Upper lobe of right lung (tissue), 1 donor: ENCODE measurements at regions not wholly inside any gene's neighbourhood (a gene's known extent, or its start where the extent isn't known, plus 50 kb on each side); places are given as distances from the start of the nearest gene placed in this dataset.

Source experiments
- ATAC-seq: fragments of 200-7000 bp; cut with Tn5 transposase; one replicate; pipeline ENCODE4 v1.9.1; 2020; ENCODE audit warnings: mild to moderate bottlenecking, moderate library complexity
- DNase-seq: peaks from one replicate; pipeline ENCODE4 v3.0.0-alpha.2; 2020
- H3K27ac ChIP-seq: fragments of 200-600 bp; one replicate; pipeline ENCODE4 v1.8.0; 2022
- H3K27me3 ChIP-seq: fragments of 200-600 bp; one replicate; pipeline ENCODE4 v1.8.0; 2022; ENCODE audit warnings: mild to moderate bottlenecking
- H3K36me3 ChIP-seq: fragments of 200-600 bp; one replicate; pipeline ENCODE4 v1.8.0; 2022
- H3K4me1 ChIP-seq: fragments of 200-600 bp; one replicate; pipeline ENCODE4 v1.8.0; 2022
- H3K4me3 ChIP-seq: fragments of 200-600 bp; one replicate; pipeline ENCODE4 v1.8.0; 2022; ENCODE audit warnings: mild to moderate bottlenecking
- H3K9me3 ChIP-seq: fragments of 200-600 bp; one replicate; pipeline ENCODE4 v1.8.0; 2022
- intact Hi-C: fragments of 100-400 bp; cut with DNase I; formaldehyde crosslinking; loops from one replicate; pipeline ENCODE4 v1.11.0; 2022
- TF ChIP-seq, protein P1 (sequence below): fragments of 200-600 bp; IDR thresholded peaks from one replicate; pipeline ENCODE4 v1.8.0; 2022; ENCODE audit warnings: antibody characterized with exemption
- donor health status: DM: no; HTN: yes; CAD: no; lungs with severe emphysema.

GRCh38 chr17:71213936-71214335 is 906.9 kb upstream of the SOX9 start:
- Histone ChIP-seq H3K36me3 (no peaks in the 10 kb centered on the region), H3K27ac (no peak overlapping the region), H3K9me3 (no peaks in the 10 kb centered on the region), H3K27me3 (no peaks in the 10 kb centered on the region), H3K4me3 (no peak overlapping the region), H3K4me1 (no peaks in the 10 kb centered on the region)
- no peak for ATAC-seq
- intact Hi-C loops: no loop called here
- TF ChIP-seq, protein P1, sequence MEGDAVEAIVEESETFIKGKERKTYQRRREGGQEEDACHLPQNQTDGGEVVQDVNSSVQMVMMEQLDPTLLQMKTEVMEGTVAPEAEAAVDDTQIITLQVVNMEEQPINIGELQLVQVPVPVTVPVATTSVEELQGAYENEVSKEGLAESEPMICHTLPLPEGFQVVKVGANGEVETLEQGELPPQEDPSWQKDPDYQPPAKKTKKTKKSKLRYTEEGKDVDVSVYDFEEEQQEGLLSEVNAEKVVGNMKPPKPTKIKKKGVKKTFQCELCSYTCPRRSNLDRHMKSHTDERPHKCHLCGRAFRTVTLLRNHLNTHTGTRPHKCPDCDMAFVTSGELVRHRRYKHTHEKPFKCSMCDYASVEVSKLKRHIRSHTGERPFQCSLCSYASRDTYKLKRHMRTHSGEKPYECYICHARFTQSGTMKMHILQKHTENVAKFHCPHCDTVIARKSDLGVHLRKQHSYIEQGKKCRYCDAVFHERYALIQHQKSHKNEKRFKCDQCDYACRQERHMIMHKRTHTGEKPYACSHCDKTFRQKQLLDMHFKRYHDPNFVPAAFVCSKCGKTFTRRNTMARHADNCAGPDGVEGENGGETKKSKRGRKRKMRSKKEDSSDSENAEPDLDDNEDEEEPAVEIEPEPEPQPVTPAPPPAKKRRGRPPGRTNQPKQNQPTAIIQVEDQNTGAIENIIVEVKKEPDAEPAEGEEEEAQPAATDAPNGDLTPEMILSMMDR: no peak
- no peak for DNase-seq

- H3K4me1 ChIP-seq: no peaks in the 10 kb centered on the region
- TF ChIP-seq, protein P1: no peak
- no peaks in the 10 kb centered on the region for H3K27me3 ChIP-seq
- DNase-seq (no peak), ATAC-seq (no peak)
- intact Hi-C loops: no loop called here
- no peaks in the 10 kb centered on the region for H3K9me3 ChIP-seq
- H3K27ac ChIP-seq: no peak overlapping the region
- H3K4me3 ChIP-seq: no peak overlapping the region
- no peaks in the 10 kb centered on the region for H3K36me3 ChIP-seq
Observed at GRCh38 chr17:71217769-71218168, 903.1 kb upstream of the SOX9 start.

GRCh38 chr17:71224824-71225575 is 895.8 kb upstream of the SOX9 start:
- no peaks in the 10 kb centered on the region for H3K27me3 ChIP-seq
- H3K4me3 ChIP-seq: no peak overlapping the region
- intact Hi-C loops: no loop called here
- no peak for DNase-seq
- TF ChIP-seq, protein P1: no peak
- no peak for ATAC-seq
- no peaks in the 10 kb centered on the region for H3K4me1 ChIP-seq
- no peak overlapping the region for H3K27ac ChIP-seq
- no peaks in the 10 kb centered on the region for H3K9me3 ChIP-seq
- H3K36me3 ChIP-seq: no peaks in the 10 kb centered on the region

GRCh38 chr17:71227841-71228240 is 893.0 kb upstream of the SOX9 start:
- no peaks in the 10 kb centered on the region for H3K9me3 ChIP-seq
- H3K4me3 ChIP-seq: no peak overlapping the region
- ATAC-seq (no peak), DNase-seq (no peak)
- H3K4me1 ChIP-seq: no peaks in the 10 kb centered on the region
- no peak overlapping the region for H3K27ac ChIP-seq
- intact Hi-C loops: no loop called here
- TF ChIP-seq, protein P1: no peak
- no peaks in the 10 kb centered on the region for H3K36me3 ChIP-seq
- H3K27me3 ChIP-seq: no peaks in the 10 kb centered on the region

GRCh38 chr17:71229070-71229469 is 891.8 kb upstream of the SOX9 start:
- Histone ChIP-seq H3K9me3 (no peaks in the 10 kb centered on the region), H3K36me3 (no peaks in the 10 kb centered on the region), H3K4me3 (no peak overlapping the region), H3K27me3 (no peaks in the 10 kb centered on the region), H3K4me1 (no peaks in the 10 kb centered on the region), H3K27ac (no peak overlapping the region)
- DNase-seq (no peak), ATAC-seq (no peak)
- TF ChIP-seq, protein P1: no peak
- intact Hi-C loops: no loop called here
